GM12878 (cell line): ENCODE measurements at regions not wholly inside any gene's neighbourhood (a gene's known extent, or its start where the extent isn't known, plus 50 kb on each side); places are given as distances from the start of the nearest gene placed in this dataset.

Source experiments
- ATAC-seq: fragments of 200-7000 bp; cut with Tn5 transposase; 3 replicates; pipeline ENCODE4 v1.9.1; 2020; ENCODE audit warnings: mild to moderate bottlenecking, moderate library complexity
- BruUV-seq: library from RNA; stranded (reverse); fragments of 400-500 nt; replicated peaks from 2 replicates; lab custom pipeline; 2021; lab: Mats Ljungman, UMichigan
- CTCF ChIA-PET: fragments of 300-600 bp; sonication (Branson Sonifier 250); formaldehyde crosslinking; extraction: SDS; loops from one replicate; lab custom pipeline; 2021; ENCODE audit warnings: inconsistent platforms; lab: Yijun Ruan, JAX
- POLR2A ChIA-PET: fragments of 350-600 bp; formaldehyde crosslinking; extraction: SDS; loops from one replicate; lab custom pipeline; 2021; ENCODE audit warnings: inconsistent platforms; lab: Charles Lee
- RAD21 ChIA-PET: fragments of 300-600 bp; sonication (Branson Sonifier 250); formaldehyde crosslinking; loops from one replicate; lab custom pipeline; 2023; ENCODE audit warnings: antibody characterized with exemption; ENCODE audit not compliant: unreplicated experiment; lab: Charles Lee
- SMC1A ChIA-PET: fragments of 300-600 bp; sonication (Branson Sonifier 250); formaldehyde crosslinking; loops from one replicate; lab custom pipeline; 2023; ENCODE audit not compliant: unreplicated experiment, uncharacterized antibody; lab: Charles Lee
- DNase-seq: peaks from one replicate; pipeline ENCODE4 v3.0.0-alpha.2; 2011; ENCODE audit warnings: low read depth, low spot score
- FAIRE-seq: peaks from 3 replicates; lab custom pipeline; 2011; peaks lifted over from hg19 to GRCh38; lab: Jason Lieb, UNC
- H2AFZ ChIP-seq: 2 replicates; pipeline ENCODE4 v1.6.0; 2011; ENCODE audit warnings: low read depth, low read length, control low read depth; ENCODE audit not compliant: control insufficient read depth
- H3K27ac ChIP-seq: 2 replicates; pipeline ENCODE4 v1.5.1; 2011; ENCODE audit warnings: control low read depth; ENCODE audit not compliant: control insufficient read depth, insufficient read depth
- H3K27me3 ChIP-seq, 2 experiments: replicated peaks in 1 of 2; 2 replicates each; pipeline versions ENCODE4 v1.6.0 to v1.6.1; 2011; ENCODE audit warnings: low read length in 1 of 2; ENCODE audit not compliant: control insufficient read depth in 2 of 2, insufficient read depth in 2 of 2
- H3K36me3 ChIP-seq, 2 experiments: 2 replicates each; pipeline ENCODE4 v1.5.1; 2011; ENCODE audit warnings: low read length in 1 of 2; ENCODE audit not compliant: control insufficient read depth in 2 of 2, insufficient read depth in 2 of 2
- H3K4me1 ChIP-seq: 2 replicates; pipeline ENCODE4 v1.6.1; 2011; ENCODE audit warnings: mild to moderate bottlenecking, low read length, moderate library complexity, mixed read lengths; ENCODE audit not compliant: control insufficient read depth, insufficient read depth
- H3K4me2 ChIP-seq: 2 replicates; pipeline ENCODE4 v1.6.0; 2011; ENCODE audit warnings: control low read depth; ENCODE audit not compliant: control insufficient read depth, insufficient read depth
- H3K4me3 ChIP-seq: fragments of 200-600 bp; sonication (generic); 2 replicates; pipeline ENCODE4 v1.5.1; 2016
- H3K79me2 ChIP-seq: 2 replicates; pipeline ENCODE4 v1.6.0; 2011; ENCODE audit warnings: low read length; ENCODE audit not compliant: control insufficient read depth, insufficient read depth
- H3K9ac ChIP-seq: 2 replicates; pipeline ENCODE4 v1.8.0; 2011; ENCODE audit warnings: low read length, control low read depth, mixed read lengths; ENCODE audit not compliant: control insufficient read depth, insufficient read depth
- H3K9me3 ChIP-seq: replicated peaks from 3 replicates; pipeline ENCODE4 v1.5.1; 2011; ENCODE audit warnings: mild to moderate bottlenecking, low read length; ENCODE audit not compliant: control insufficient read depth, insufficient read depth
- H4K20me1 ChIP-seq: 2 replicates; pipeline ENCODE4 v1.6.0; 2011; ENCODE audit not compliant: control insufficient read depth, insufficient read depth
- E4F1 ChIP-seq: fragments of 450-650 bp; IDR thresholded peaks from 2 replicates; pipeline ENCODE4 v1.6.1; 2018; ENCODE audit warnings: borderline replicate concordance, mild to moderate bottlenecking; ENCODE audit not compliant: partially characterized antibody
- EGR1 ChIP-seq, 2 experiments: IDR thresholded peaks; 1 replicate in 1 of 2; 2 replicates in 1 of 2; pipeline ENCODE4 v1.6.1; 2011 to 2012; ENCODE audit warnings: low read depth in 2 of 2, low read length in 2 of 2, borderline replicate concordance in 1 of 2, mild to moderate bottlenecking in 1 of 2, moderate library complexity in 1 of 2
- HCFC1 ChIP-seq: fragments of 150-350 bp; IDR thresholded peaks from 2 replicates; pipeline ENCODE4 v1.6.1; 2014; ENCODE audit warnings: low read length
- IKZF1 ChIP-seq: fragments of 450-650 bp; conservative IDR thresholded peaks from 2 replicates; pipeline ENCODE4 v1.6.1; 2017; ENCODE audit warnings: antibody characterized with exemption, mild to moderate bottlenecking
- KLF5 ChIP-seq: fragments of 450-650 bp; IDR thresholded peaks from 2 replicates; pipeline ENCODE4 v1.6.1; 2014; ENCODE audit warnings: mild to moderate bottlenecking; ENCODE audit not compliant: partially characterized antibody
- MEF2B ChIP-seq: fragments of 450-650 bp; IDR thresholded peaks from 2 replicates; pipeline ENCODE4 v1.6.1; 2018; ENCODE audit warnings: mild to moderate bottlenecking, moderate library complexity; ENCODE audit not compliant: partially characterized antibody, poor library complexity, severe bottlenecking
- MTA2 ChIP-seq: fragments of 450-650 bp; IDR thresholded peaks from 2 replicates; pipeline ENCODE4 v1.6.1; 2016; ENCODE audit warnings: low read depth, mild to moderate bottlenecking, moderate library complexity
- NFYA ChIP-seq: IDR thresholded peaks from 2 replicates; pipeline ENCODE4 v1.6.1; 2011; ENCODE audit warnings: low read depth, mild to moderate bottlenecking, low read length, improper control_type of control experiment, borderline replicate concordance
- NR2C2 ChIP-seq: IDR thresholded peaks from 2 replicates; pipeline ENCODE4 v1.6.1; 2011; ENCODE audit warnings: borderline replicate concordance, low read depth; ENCODE audit not compliant: control insufficient read depth, insufficient read length
- NRF1 ChIP-seq: conservative IDR thresholded peaks from 2 replicates; pipeline ENCODE4 v1.6.1; 2011; ENCODE audit warnings: mild to moderate bottlenecking, low read depth, low read length, improper control_type of control experiment
- POLR2A ChIP-seq: IDR thresholded peaks from 2 replicates; pipeline ENCODE4 v1.6.1; 2011; ENCODE audit warnings: low read depth, mild to moderate bottlenecking, low read length
- RAD21 ChIP-seq: IDR thresholded peaks from 2 replicates; pipeline ENCODE4 v1.6.1; 2011; ENCODE audit warnings: mild to moderate bottlenecking, low read depth, low read length, moderate library complexity; ENCODE audit not compliant: insufficient read depth
- RCOR1 ChIP-seq: conservative IDR thresholded peaks from 2 replicates; pipeline ENCODE4 v1.6.1; 2012; ENCODE audit warnings: low read depth, low read length, improper control_type of control experiment
- SMARCA5 ChIP-seq: fragments of 450-650 bp; IDR thresholded peaks from 2 replicates; pipeline ENCODE4 v1.6.1; 2017; ENCODE audit warnings: mild to moderate bottlenecking
- ZNF217 ChIP-seq: fragments of 450-650 bp; IDR thresholded peaks from 2 replicates; pipeline ENCODE4 v1.6.1; 2017; ENCODE audit warnings: antibody characterized with exemption, mild to moderate bottlenecking
- ZNF274 ChIP-seq: IDR thresholded peaks from one replicate; pipeline ENCODE4 v1.8.0; 2011; ENCODE audit not compliant: insufficient read length, insufficient read depth
- ZNF384 ChIP-seq: IDR thresholded peaks from 2 replicates; pipeline ENCODE4 v1.6.1; 2012; ENCODE audit warnings: low read depth, mild to moderate bottlenecking, low read length, improper control_type of control experiment, borderline replicate concordance
- ZNF687 ChIP-seq: fragments of 450-650 bp; IDR thresholded peaks from 2 replicates; pipeline ENCODE4 v1.6.1; 2017; ENCODE audit warnings: mild to moderate bottlenecking, moderate library complexity
- ZZZ3 ChIP-seq: IDR thresholded peaks from 2 replicates; pipeline ENCODE4 v1.6.1; 2011; ENCODE audit warnings: low read depth; ENCODE audit not compliant: control insufficient read depth, insufficient read length
- WGBS: methylation state at CpG from one replicate; pipeline ENCODE4 v1.1.6; 2016; ENCODE audit warnings: low lambda C conversion rate; ENCODE audit not compliant: insufficient replicate concordance, insufficient coverage; ENCODE audit errors: missing lambda C conversion rate; 5-methylcytosine and 5-hydroxymethylcytosine counted together
- in situ Hi-C: fragments of 300-500 bp; cut with MboI; formaldehyde crosslinking; loops from 9 replicates; pipeline ENCODE4 v1.14.3; 2018; ENCODE audit warnings: mixed read lengths
- intact Hi-C: fragments of 100-400 bp; cut with micrococcal nuclease; formaldehyde crosslinking; loops from one replicate; pipeline ENCODE4 v1.14.2; 2022; ENCODE audit not compliant: unreplicated experiment

GRCh38 chr10:94205396-94205831 lies 157.3 kb downstream of the NOC3L start:
- Histone ChIP-seq H2AFZ (no peak overlapping the region), H3K27ac (no peak overlapping the region), H3K4me1 (no peaks in the 10 kb centered on the region), H3K9me3 (no peaks in the 10 kb centered on the region; the same call in 2 of the 3 replicates), H3K79me2 (no peaks in the 10 kb centered on the region), H3K4me3 (no peak overlapping the region), H3K4me2 (no peak overlapping the region), H3K27me3 (no peaks in the 10 kb centered on the region), H3K9ac (no peak overlapping the region), H4K20me1 (no peaks in the 10 kb centered on the region), H3K36me3 (no peaks in the 10 kb centered on the region)
- ChIA-PET CTCF (no interaction called here), SMC1A (no interaction called here), RAD21 (no interaction called here), POLR2A (no interaction called here)
- ATAC-seq (no peak), FAIRE-seq (no peak), DNase-seq (no peak)
- 17% methylated on average over 3 of the region's 3 CpGs for WGBS
- no TSS peak for BruUV-seq
- intact Hi-C loops: no loop called here
- in situ Hi-C loops: no loop called here
- no peak for TF ChIP-seq HCFC1
- no peak for TF ChIP-seq KLF5
- TF ChIP-seq NRF1: no peak
- TF ChIP-seq ZNF217: no peak
- TF ChIP-seq ZNF384: no peak
- no peak for TF ChIP-seq ZNF687
- TF ChIP-seq RCOR1: no peak
- TF ChIP-seq POLR2A: no peak
- no peak for TF ChIP-seq IKZF1
- TF ChIP-seq E4F1: no peak
- TF ChIP-seq SMARCA5: no peak
- TF ChIP-seq RAD21: no peak
- no peak for TF ChIP-seq NFYA
- no peak for TF ChIP-seq MEF2B
- TF ChIP-seq ZNF274: no peak
- TF ChIP-seq ZZZ3: no peak
- no peak for TF ChIP-seq MTA2
- no peak for TF ChIP-seq EGR1 (IDR thresholded peaks at IDR 0.05; ENCODE audit: borderline replicate concordance in 1 of 2, low read depth in 2 of 2, low read length in 2 of 2)
- TF ChIP-seq NR2C2: no peak
